Panc1 (cell line): ENCODE measurements at regions not wholly inside any gene's neighbourhood (a gene's known extent, or its start where the extent isn't known, plus 50 kb on each side); places are given as distances from the start of the nearest gene placed in this dataset.
A peak's percentile ranks its signal among the peaks of the same experiment; 100 is the strongest.

Source experiments
- CTCF ChIP-seq: fragments of 450-650 bp; IDR thresholded peaks from 2 replicates; pipeline ENCODE4 v1.5.1; 2017; ENCODE audit warnings: mild to moderate bottlenecking
- POLR2AphosphoS5 ChIP-seq: IDR thresholded peaks from 2 replicates; pipeline ENCODE4 v1.6.1; 2012; ENCODE audit warnings: mild to moderate bottlenecking, low read depth, low read length, moderate library complexity

- peak; percentile 54 for TF ChIP-seq CTCF
- no peak for TF ChIP-seq POLR2AphosphoS5
Measured at GRCh38 chr3:157606852-157607197, 103.6 kb upstream of the VEPH1 start.
